ENCODE measurements at regions not wholly inside any gene's neighbourhood (a gene's known extent, or its start where the extent isn't known, plus 50 kb on each side); places are given as distances from the start of the nearest gene placed in this dataset.

- TF ChIP-seq CTCF (conservative IDR thresholded peaks at IDR 0.05) = no peak
- no peak for TF ChIP-seq ZFX (IDR thresholded peaks at IDR 0.05)
Measured at GRCh38 chr16:64522548-64522947, 599.3 kb downstream of the CDH11 start.

Measured in C4-2B (cell line).